RWPE2 (cell line): ENCODE measurements at regions not wholly inside any gene's neighbourhood (a gene's known extent, or its start where the extent isn't known, plus 50 kb on each side); places are given as distances from the start of the nearest gene placed in this dataset.
A peak's percentile ranks its signal among the peaks of the same experiment; 100 is the strongest.
"Not testable (repeated sequence)": the region's sequence is repeated elsewhere in the genome, so short reads cannot be mapped to it uniquely, and the experiment has no call there.

Experiments
- ATAC-seq: fragments of 200-7000 bp; cut with Tn5 transposase; 3 replicates; pipeline ENCODE4 v1.9.1; 2021; ENCODE audit warnings: low read depth
- DNase-seq: peaks from one replicate; pipeline ENCODE4 v3.0.0-alpha.2; 2020; ENCODE audit warnings: low spot score
- H3K27ac ChIP-seq: fragments of 450-650 bp; 2 replicates; pipeline ENCODE4 v1.5.1; 2017; ENCODE audit warnings: mild to moderate bottlenecking; ENCODE audit not compliant: poor library complexity, severe bottlenecking
- H3K27me3 ChIP-seq: fragments of 250-450 bp; sonication (Bioruptor Pico); 2 replicates; pipeline ENCODE4 v1.5.1; 2021; ENCODE audit warnings: mild to moderate bottlenecking, moderate library complexity; ENCODE audit not compliant: insufficient read depth, poor library complexity, severe bottlenecking
- H3K36me3 ChIP-seq: fragments of 250-450 bp; sonication (Bioruptor Pico); 2 replicates; pipeline ENCODE4 v1.5.1; 2020; ENCODE audit warnings: low read depth, mild to moderate bottlenecking, moderate library complexity
- H3K4me1 ChIP-seq: fragments of 250-450 bp; sonication (Bioruptor Pico); 2 replicates; pipeline ENCODE4 v1.5.1; 2021; ENCODE audit warnings: mild to moderate bottlenecking, moderate library complexity; ENCODE audit not compliant: insufficient read depth, poor library complexity, severe bottlenecking
- H3K4me3 ChIP-seq: fragments of 250-450 bp; sonication (Bioruptor Pico); 2 replicates; pipeline ENCODE4 v1.5.1; 2021; ENCODE audit warnings: mild to moderate bottlenecking, moderate library complexity; ENCODE audit not compliant: severe bottlenecking
- H3K9me3 ChIP-seq: fragments of 250-450 bp; sonication (Bioruptor Pico); 2 replicates; pipeline ENCODE4 v1.5.1; 2021; ENCODE audit warnings: mild to moderate bottlenecking, moderate library complexity; ENCODE audit not compliant: severe bottlenecking
- CTCF ChIP-seq: fragments of 450-650 bp; IDR thresholded peaks from one replicate; pipeline ENCODE4 v1.5.1; 2017; ENCODE audit warnings: mild to moderate bottlenecking, moderate library complexity; ENCODE audit not compliant: poor library complexity, severe bottlenecking

GRCh38 chr20:53734006-53734688 is 140.5 kb upstream of the ZNF217 start:
- Histone ChIP-seq H3K27ac (peak overlapping the region; percentile 97), H3K27me3 (no peaks in the 10 kb centered on the region), H3K36me3 (no peaks in the 10 kb centered on the region), H3K9me3 (no peaks in the 10 kb centered on the region), H3K4me1 (peaks cover 42% of the 10 kb centered on the region), H3K4me3 (no peak overlapping the region)
- peak; percentile 6 for TF ChIP-seq CTCF
- DNase-seq (peak; percentile 54), ATAC-seq (no peak)

- H3K4me1 ChIP-seq = peaks cover 17% of the 10 kb centered on the region
- H3K9me3 ChIP-seq = no peaks in the 10 kb centered on the region
- no peak overlapping the region for H3K4me3 ChIP-seq
- no peaks in the 10 kb centered on the region for H3K36me3 ChIP-seq
- no peaks in the 10 kb centered on the region for H3K27me3 ChIP-seq
- no peak for ATAC-seq
- DNase-seq = no peak
- TF ChIP-seq CTCF = no peak
- H3K27ac ChIP-seq = no peak overlapping the region
These were observed 138.0 kb upstream of the ZNF217 start for GRCh38 chr20:53731595-53731994.

DNA sequence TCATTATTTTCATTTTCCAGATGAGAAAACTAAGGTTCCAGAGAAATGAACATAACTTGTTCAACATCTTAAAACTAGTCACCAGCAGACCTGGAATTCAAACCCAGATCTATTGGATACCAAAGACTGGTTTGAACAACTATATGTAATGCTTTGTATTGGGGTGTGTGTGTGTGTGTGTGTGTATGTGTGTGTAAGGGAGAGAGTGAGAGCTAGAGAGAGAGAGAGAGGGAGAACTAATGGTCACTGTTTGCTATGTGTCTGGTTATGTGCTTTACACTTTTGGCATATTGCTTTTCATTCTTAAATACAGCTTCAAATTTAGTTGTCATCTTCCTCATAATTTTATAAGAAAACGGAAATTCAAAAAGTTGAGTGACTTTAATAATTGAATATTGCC is 134.7 kb upstream of the ZNF217 start:
- H3K4me3 ChIP-seq = no peak overlapping the region
- H3K27ac ChIP-seq = no peak overlapping the region
- no peaks in the 10 kb centered on the region for H3K4me1 ChIP-seq
- ATAC-seq (no peak), DNase-seq (no peak)
- no peaks in the 10 kb centered on the region for H3K9me3 ChIP-seq
- no peak for TF ChIP-seq CTCF
- no peaks in the 10 kb centered on the region for H3K27me3 ChIP-seq
- no peaks in the 10 kb centered on the region for H3K36me3 ChIP-seq

DNA sequence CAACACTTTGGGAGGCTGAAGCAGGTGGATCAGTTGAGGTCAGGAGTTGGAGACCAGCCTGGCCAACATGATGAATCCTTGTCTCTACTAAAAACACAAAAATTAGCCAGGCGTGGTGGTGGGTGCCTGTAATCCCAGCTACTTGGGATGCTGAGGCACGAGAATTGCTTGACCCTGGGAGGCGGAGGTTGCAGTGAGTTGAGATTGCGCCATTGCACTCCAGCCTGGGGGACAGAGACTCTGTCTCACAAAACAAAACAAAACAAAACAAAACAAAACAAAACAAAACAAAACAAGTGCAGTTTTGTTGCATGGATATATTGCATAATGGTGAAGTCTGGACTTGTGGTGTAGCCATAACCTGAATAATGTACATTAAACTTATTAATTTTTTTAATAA is 133.6 kb upstream of the ZNF217 start:
- H3K36me3 ChIP-seq, H3K4me1 ChIP-seq, H3K4me3 ChIP-seq, ATAC-seq, H3K27ac ChIP-seq, H3K9me3 ChIP-seq, H3K27me3 ChIP-seq: not testable (repeated sequence)
- peak; percentile 14 for DNase-seq

DNA sequence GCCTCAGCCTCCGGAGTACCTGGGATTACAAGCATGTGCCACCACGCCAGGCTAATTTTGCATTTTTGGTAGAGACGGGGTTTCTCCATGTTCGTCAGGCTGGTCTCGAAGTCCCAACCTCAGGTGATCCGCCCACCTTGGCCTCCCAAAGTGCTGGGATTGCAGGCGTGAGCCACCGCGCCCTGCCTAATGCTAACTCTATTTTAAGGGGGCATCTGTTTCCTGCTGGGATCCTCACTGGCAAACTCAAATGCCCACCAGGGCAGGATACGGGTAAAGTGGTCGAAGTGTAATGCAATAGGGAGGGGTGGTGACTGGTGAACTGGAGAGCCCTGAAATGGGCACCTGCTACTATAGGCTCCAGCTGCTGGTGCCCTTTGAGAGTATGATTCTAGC is 131.9 kb upstream of the ZNF217 start:
- Histone ChIP-seq H3K9me3 (no peaks in the 10 kb centered on the region), H3K27ac (no peak overlapping the region), H3K4me1 (peaks cover 8% of the 10 kb centered on the region), H3K4me3 (no peak overlapping the region), H3K36me3 (no peaks in the 10 kb centered on the region), H3K27me3 (no peaks in the 10 kb centered on the region)
- no peak for TF ChIP-seq CTCF
- ATAC-seq (no peak), DNase-seq (peak; percentile 52)
